ENCODE measurements at regions not wholly inside any gene's neighbourhood (a gene's known extent, or its start where the extent isn't known, plus 50 kb on each side); places are given as distances from the start of the nearest gene placed in this dataset.

GRCh38 chr3:181363231-181363630, 348.5 kb upstream of the SOX2 start:
- H3K9me3 Mint-ChIP-seq: peaks cover 8 to 37% of the 10 kb centered on the region in 2 donors
- H3K4me1 Mint-ChIP-seq (ENCODE audit: low read depth in 2 of 2): no peaks in the 10 kb centered on the region
- no peaks in the 10 kb centered on the region for H3K36me3 Mint-ChIP-seq (ENCODE audit: insufficient read depth)
- H3K27me3 Mint-ChIP-seq: no peaks in the 10 kb centered on the region
- DNase-seq: no peak
- H3K27ac Mint-ChIP-seq: no peak overlapping the region
- no peak for ATAC-seq (replicated peaks)
- no peak overlapping the region for H3K4me3 Mint-ChIP-seq

GRCh38 chr3:181362378-181362777, 349.3 kb upstream of the SOX2 start:
- Mint-ChIP-seq H3K36me3 (ENCODE audit: insufficient read depth) (no peaks in the 10 kb centered on the region), H3K27me3 (no peaks in the 10 kb centered on the region), H3K9me3 (peaks cover 10 to 40% of the 10 kb centered on the region in 2 donors), H3K4me1 (ENCODE audit: low read depth in 2 of 2) (no peaks in the 10 kb centered on the region), H3K27ac (no peak overlapping the region), H3K4me3 (no peak overlapping the region)
- no peak for DNase-seq
- no peak for ATAC-seq (replicated peaks)

GRCh38 chr3:181358562-181358961, 353.2 kb upstream of the SOX2 start:
- Mint-ChIP-seq H3K4me1 (ENCODE audit: low read depth in 2 of 2) (no peaks in the 10 kb centered on the region), H3K27ac (no peak overlapping the region), H3K9me3 (peaks cover 13 to 56% of the 10 kb centered on the region in 2 donors), H3K36me3 (ENCODE audit: insufficient read depth) (no peaks in the 10 kb centered on the region), H3K4me3 (no peak overlapping the region), H3K27me3 (no peaks in the 10 kb centered on the region)
- ATAC-seq (replicated peaks): no peak
- no peak for DNase-seq

- Mint-ChIP-seq H3K9me3 (peaks cover 11 to 51% of the 10 kb centered on the region in 2 donors), H3K36me3 (ENCODE audit: insufficient read depth) (no peaks in the 10 kb centered on the region), H3K4me3 (no peak overlapping the region), H3K27me3 (no peaks in the 10 kb centered on the region), H3K27ac (no peak overlapping the region), H3K4me1 (ENCODE audit: low read depth in 2 of 2) (no peaks in the 10 kb centered on the region)
- DNase-seq: no peak
- ATAC-seq (replicated peaks): no peak
Observed at GRCh38 chr3:181358060-181358459, 353.7 kb upstream of the SOX2 start.

- DNase-seq (no peak), ATAC-seq (replicated peaks) (no peak)
- Mint-ChIP-seq H3K4me3 (no peak overlapping the region), H3K27ac (no peak overlapping the region), H3K9me3 (peaks cover 6 to 26% of the 10 kb centered on the region in 2 donors), H3K27me3 (no peaks in the 10 kb centered on the region), H3K36me3 (ENCODE audit: insufficient read depth) (no peaks in the 10 kb centered on the region), H3K4me1 (ENCODE audit: low read depth in 2 of 2) (no peaks in the 10 kb centered on the region)
Observed at GRCh38 chr3:181354140-181354539, 357.6 kb upstream of the SOX2 start.

- no peak overlapping the region for H3K27ac Mint-ChIP-seq
- H3K4me1 Mint-ChIP-seq (ENCODE audit: low read depth in 2 of 2): no peaks in the 10 kb centered on the region
- no peak for DNase-seq
- H3K27me3 Mint-ChIP-seq: no peaks in the 10 kb centered on the region
- ATAC-seq (replicated peaks): no peak
- H3K36me3 Mint-ChIP-seq (ENCODE audit: insufficient read depth): no peaks in the 10 kb centered on the region
- H3K4me3 Mint-ChIP-seq: no peak overlapping the region
- H3K9me3 Mint-ChIP-seq: peaks cover 12 to 39% of the 10 kb centered on the region in 2 donors
Observed at GRCh38 chr3:181344331-181344730, 354.8 kb upstream of the DNAJC19 start.

- peaks cover 8 to 21% of the 10 kb centered on the region in 2 donors for H3K9me3 Mint-ChIP-seq
- H3K36me3 Mint-ChIP-seq (ENCODE audit: insufficient read depth): no peaks in the 10 kb centered on the region
- H3K27ac Mint-ChIP-seq: no peak overlapping the region
- no peaks in the 10 kb centered on the region for H3K4me1 Mint-ChIP-seq (ENCODE audit: low read depth in 2 of 2)
- ATAC-seq (replicated peaks) (no peak), DNase-seq (no peak)
- no peak overlapping the region for H3K4me3 Mint-ChIP-seq
- H3K27me3 Mint-ChIP-seq: no peaks in the 10 kb centered on the region
Observed at GRCh38 chr3:181336597-181336996, 347.1 kb upstream of the DNAJC19 start.

GRCh38 chr3:181333394-181333793, 343.9 kb upstream of the DNAJC19 start:
- Mint-ChIP-seq H3K36me3 (ENCODE audit: insufficient read depth) (no peaks in the 10 kb centered on the region), H3K4me3 (no peak overlapping the region), H3K9me3 (peaks cover 7 to 15% of the 10 kb centered on the region in 2 donors), H3K4me1 (ENCODE audit: low read depth in 2 of 2) (no peaks in the 10 kb centered on the region), H3K27ac (no peak overlapping the region), H3K27me3 (no peaks in the 10 kb centered on the region)
- DNase-seq (no peak), ATAC-seq (replicated peaks) (no peak)

GRCh38 chr3:181330821-181331563, 341.5 kb upstream of the DNAJC19 start:
- no peak overlapping the region for H3K27ac Mint-ChIP-seq
- no peak overlapping the region for H3K4me3 Mint-ChIP-seq
- no peaks in the 10 kb centered on the region for H3K27me3 Mint-ChIP-seq
- H3K9me3 Mint-ChIP-seq: peaks cover 6 to 13% of the 10 kb centered on the region in 2 donors
- ATAC-seq (replicated peaks) (no peak), DNase-seq (no peak)
- H3K36me3 Mint-ChIP-seq (ENCODE audit: insufficient read depth): no peaks in the 10 kb centered on the region
- H3K4me1 Mint-ChIP-seq (ENCODE audit: low read depth in 2 of 2): no peaks in the 10 kb centered on the region

- H3K36me3 Mint-ChIP-seq (ENCODE audit: insufficient read depth): no peaks in the 10 kb centered on the region
- H3K4me1 Mint-ChIP-seq (ENCODE audit: low read depth in 2 of 2): no peaks in the 10 kb centered on the region
- DNase-seq (no peak), ATAC-seq (replicated peaks) (no peak)
- H3K4me3 Mint-ChIP-seq: no peak overlapping the region
- peaks cover 2 to 8% of the 10 kb centered on the region in 2 donors for H3K9me3 Mint-ChIP-seq
- H3K27me3 Mint-ChIP-seq: no peaks in the 10 kb centered on the region
- no peak overlapping the region for H3K27ac Mint-ChIP-seq
Observed at GRCh38 chr3:181330257-181330656, 340.7 kb upstream of the DNAJC19 start.

- no peaks in the 10 kb centered on the region for H3K36me3 Mint-ChIP-seq (ENCODE audit: insufficient read depth)
- no peaks in the 10 kb centered on the region for H3K4me1 Mint-ChIP-seq (ENCODE audit: low read depth in 2 of 2)
- no peaks in the 10 kb centered on the region for H3K27me3 Mint-ChIP-seq
- no peak overlapping the region for H3K27ac Mint-ChIP-seq
- DNase-seq (no peak), ATAC-seq (replicated peaks) (no peak)
- peaks cover 2 to 7% of the 10 kb centered on the region in 2 donors for H3K9me3 Mint-ChIP-seq
- no peak overlapping the region for H3K4me3 Mint-ChIP-seq
Observed at GRCh38 chr3:181329024-181329423, 339.5 kb upstream of the DNAJC19 start.

- H3K27me3 Mint-ChIP-seq: no peaks in the 10 kb centered on the region
- no peaks in the 10 kb centered on the region for H3K36me3 Mint-ChIP-seq (ENCODE audit: insufficient read depth)
- ATAC-seq (replicated peaks) (no peak), DNase-seq (no peak)
- H3K27ac Mint-ChIP-seq: no peak overlapping the region
- no peak overlapping the region for H3K4me3 Mint-ChIP-seq
- peaks cover 4 to 13% of the 10 kb centered on the region in 2 donors for H3K9me3 Mint-ChIP-seq
- no peaks in the 10 kb centered on the region for H3K4me1 Mint-ChIP-seq (ENCODE audit: low read depth in 2 of 2)
Observed at GRCh38 chr3:181328346-181328745, 338.8 kb upstream of the DNAJC19 start.

- no peak overlapping the region for H3K4me3 Mint-ChIP-seq
- H3K27ac Mint-ChIP-seq: no peak overlapping the region
- no peaks in the 10 kb centered on the region for H3K4me1 Mint-ChIP-seq (ENCODE audit: low read depth in 2 of 2)
- DNase-seq (no peak), ATAC-seq (replicated peaks) (no peak)
- no peaks in the 10 kb centered on the region for H3K27me3 Mint-ChIP-seq
- peaks cover 7 to 22% of the 10 kb centered on the region in 2 donors for H3K9me3 Mint-ChIP-seq
- no peaks in the 10 kb centered on the region for H3K36me3 Mint-ChIP-seq (ENCODE audit: insufficient read depth)
Observed at GRCh38 chr3:181327349-181327748, 337.8 kb upstream of the DNAJC19 start.

GRCh38 chr3:181326637-181327223, 337.2 kb upstream of the DNAJC19 start:
- DNase-seq (no peak), ATAC-seq (replicated peaks) (no peak)
- Mint-ChIP-seq H3K4me1 (ENCODE audit: low read depth in 2 of 2) (no peaks in the 10 kb centered on the region), H3K4me3 (no peak overlapping the region), H3K9me3 (peaks cover 10 to 28% of the 10 kb centered on the region in 2 donors), H3K27me3 (no peaks in the 10 kb centered on the region), H3K27ac (no peak overlapping the region), H3K36me3 (ENCODE audit: insufficient read depth) (no peaks in the 10 kb centered on the region)
